ENCODE measurements at regions not wholly inside any gene's neighbourhood (a gene's known extent, or its start where the extent isn't known, plus 50 kb on each side); places are given as distances from the start of the nearest gene placed in this dataset.

DNA sequence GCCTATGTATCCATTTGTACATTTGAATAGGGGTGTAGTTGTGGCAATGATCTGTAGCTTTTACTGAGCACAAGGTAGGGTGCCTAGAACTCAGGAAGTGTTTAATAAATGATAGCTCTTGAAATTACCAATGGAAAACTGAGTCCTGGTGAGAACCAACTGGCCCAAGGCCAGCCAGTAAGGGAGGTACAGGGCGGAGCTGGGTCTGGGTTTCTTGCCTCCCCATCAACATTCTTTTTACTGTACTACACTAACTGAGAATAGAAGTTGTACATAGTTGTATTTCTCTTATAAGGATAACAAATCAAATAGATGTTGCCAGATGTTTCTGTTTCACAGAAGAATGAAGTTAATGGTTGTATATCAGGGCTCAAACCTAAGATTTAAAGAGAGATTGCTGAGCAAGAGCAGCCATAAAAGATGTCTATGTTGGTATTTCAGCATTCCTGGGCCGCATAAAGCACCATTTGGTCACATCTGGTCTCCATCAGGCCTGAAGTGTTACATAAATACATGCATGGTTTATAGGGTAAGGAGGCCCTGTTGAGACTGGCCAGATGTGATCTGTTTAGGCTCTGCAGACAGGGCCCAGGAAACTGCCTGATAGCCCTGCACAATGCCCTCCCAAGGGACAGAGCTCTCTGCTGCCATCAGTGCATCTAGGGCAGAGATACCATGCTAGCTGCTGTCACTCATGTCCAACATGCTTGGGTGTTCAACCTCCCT is 210.5 kb downstream of the NXNL2 start:
- Histone ChIP-seq H3K9me3 (ENCODE audit: insufficient read depth, low read depth, low read length) (peaks cover 5% of the 10 kb centered on the region), H3K4me1 (ENCODE audit: control insufficient read depth in 1 of 2, insufficient read depth in 2 of 2, low read length in 2 of 2) (peaks cover 24 to 33% of the 10 kb centered on the region in 2 experiments), H3K27me3 (ENCODE audit: insufficient read depth, low read length) (no peaks in the 10 kb centered on the region), H4K91ac (ENCODE audit: low read depth, low read length) (peak overlapping the region; percentile 75), H4K8ac (ENCODE audit: low read depth, low read length) (peak overlapping the region; percentile 55), H3K14ac (ENCODE audit: low read length) (peak overlapping the region; percentile 74), H2AFZ (ENCODE audit: insufficient read depth, low read length, poor library complexity) (no peak overlapping the region), H3K79me2 (ENCODE audit: control insufficient read depth, insufficient read depth, low read length, poor library complexity) (no peaks in the 10 kb centered on the region), H3K4ac (ENCODE audit: low read depth, low read length) (no peak overlapping the region), H2BK5ac (ENCODE audit: low read depth, low read length, poor library complexity) (peak overlapping the region; percentile 68), H3K36me3 (ENCODE audit: control insufficient read depth in 1 of 2, insufficient read depth in 2 of 2, low read length in 2 of 2) (no peaks in the 10 kb centered on the region), H3K18ac (ENCODE audit: low read length) (no peak overlapping the region), H3K23ac (ENCODE audit: low read length) (no peak overlapping the region), H2BK120ac (ENCODE audit: insufficient read depth, low read length, poor library complexity) (peak overlapping the region; percentile 39), H3K27ac (ENCODE audit: low read depth, low read length) (peak overlapping the region; percentile 94), H3K9ac (ENCODE audit: low read length) (no peak overlapping the region), H3K79me1 (ENCODE audit: low read length) (peaks cover 41% of the 10 kb centered on the region), H3K4me3 (ENCODE audit: low read depth, low read length) (no peak overlapping the region), H4K12ac (ENCODE audit: low read depth, low read length) (no peak overlapping the region), H3K4me2 (ENCODE audit: low read length) (no peak overlapping the region), H2BK12ac (ENCODE audit: low read length) (peak overlapping the region; percentile 84), H2AK5ac (ENCODE audit: low read length) (peak overlapping the region; percentile 26)
- no peak for DNase-seq
- no CpG with 5 or more reads among the region's 2 CpGs for WGBS (ENCODE audit: extremely low coverage, insufficient coverage, insufficient read length)

- peak overlapping the region; percentile 75 for H4K91ac ChIP-seq (ENCODE audit: low read depth, low read length)
- WGBS (ENCODE audit: extremely low coverage, insufficient coverage, insufficient read length): no CpG with 5 or more reads among the region's 6 CpGs
- H2BK120ac ChIP-seq (ENCODE audit: insufficient read depth, low read length, poor library complexity): peak overlapping the region; percentile 39
- no peak for DNase-seq
- H3K27me3 ChIP-seq (ENCODE audit: insufficient read depth, low read length): no peaks in the 10 kb centered on the region
- peak overlapping the region; percentile 71 for H3K4ac ChIP-seq (ENCODE audit: low read depth, low read length)
- no peak overlapping the region for H2AK5ac ChIP-seq (ENCODE audit: low read length)
- H3K79me1 ChIP-seq (ENCODE audit: low read length): peaks cover 42% of the 10 kb centered on the region
- H3K9me3 ChIP-seq (ENCODE audit: insufficient read depth, low read depth, low read length): peaks cover 2% of the 10 kb centered on the region
- H3K79me2 ChIP-seq (ENCODE audit: control insufficient read depth, insufficient read depth, low read length, poor library complexity): no peaks in the 10 kb centered on the region
- peak overlapping the region; percentile 7 for H4K8ac ChIP-seq (ENCODE audit: low read depth, low read length)
- H3K4me1 ChIP-seq (ENCODE audit: control insufficient read depth in 1 of 2, insufficient read depth in 2 of 2, low read length in 2 of 2): peaks cover 24 to 33% of the 10 kb centered on the region in 2 experiments
- H3K14ac ChIP-seq (ENCODE audit: low read length): no peak overlapping the region
- no peak overlapping the region for H3K18ac ChIP-seq (ENCODE audit: low read length)
- no peaks in the 10 kb centered on the region for H3K36me3 ChIP-seq (ENCODE audit: control insufficient read depth in 1 of 2, insufficient read depth in 2 of 2, low read length in 2 of 2)
- no peak overlapping the region for H2AFZ ChIP-seq (ENCODE audit: insufficient read depth, low read length, poor library complexity)
- H3K23ac ChIP-seq (ENCODE audit: low read length): no peak overlapping the region
- H3K27ac ChIP-seq (ENCODE audit: low read depth, low read length): peak overlapping the region; percentile 94
- H2BK5ac ChIP-seq (ENCODE audit: low read depth, low read length, poor library complexity): peak overlapping the region; percentile 68
- no peak overlapping the region for H4K12ac ChIP-seq (ENCODE audit: low read depth, low read length)
- H2BK12ac ChIP-seq (ENCODE audit: low read length): peak overlapping the region; percentile 48
- no peak overlapping the region for H3K9ac ChIP-seq (ENCODE audit: low read length)
- no peak overlapping the region for H3K4me3 ChIP-seq (ENCODE audit: low read depth, low read length)
- H3K4me2 ChIP-seq (ENCODE audit: low read length): no peak overlapping the region
Measured at GRCh38 chr9:88746029-88746742, 211.2 kb downstream of the NXNL2 start.

DNA sequence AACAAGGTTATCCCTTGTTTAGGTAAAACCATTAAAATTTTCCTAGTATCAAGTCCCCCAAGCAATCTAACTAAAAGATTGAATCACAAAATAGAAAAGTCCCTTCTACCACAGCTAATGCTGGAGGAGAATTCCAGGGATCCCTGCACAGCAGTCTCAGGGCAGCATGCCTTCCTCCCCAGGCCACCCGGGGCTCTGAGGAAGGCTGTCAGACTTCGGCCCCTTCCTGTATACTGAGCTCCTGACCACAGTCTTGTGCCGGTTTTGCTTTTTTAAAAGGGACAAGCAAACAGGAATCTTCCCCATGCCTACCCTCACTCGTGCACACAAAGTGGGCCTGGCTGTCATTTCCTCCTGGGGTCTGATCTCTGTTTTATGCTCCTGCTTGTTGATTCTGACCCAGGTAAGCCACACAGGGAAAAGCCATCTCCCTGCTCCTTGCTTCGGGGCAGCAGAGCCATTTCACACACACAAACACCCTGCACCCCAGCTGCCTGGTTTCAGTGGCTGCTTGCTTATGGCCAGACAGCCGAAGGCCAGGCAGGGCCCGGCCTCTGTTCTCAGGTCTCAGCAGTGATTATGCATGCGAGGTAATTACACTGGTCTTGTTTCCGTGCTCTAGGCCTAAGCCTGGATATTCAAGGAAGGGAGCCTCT is 211.9 kb downstream of the NXNL2 start:
- Histone ChIP-seq H3K4ac (ENCODE audit: low read depth, low read length) (peak overlapping the region; percentile 4), H3K4me2 (ENCODE audit: low read length) (peak overlapping the region; percentile 7), H4K12ac (ENCODE audit: low read depth, low read length) (no peak overlapping the region), H3K23ac (ENCODE audit: low read length) (no peak overlapping the region), H3K4me3 (ENCODE audit: low read depth, low read length) (no peak overlapping the region), H2AK5ac (ENCODE audit: low read length) (no peak overlapping the region), H4K91ac (ENCODE audit: low read depth, low read length) (peak overlapping the region; percentile 94), H3K27ac (ENCODE audit: low read depth, low read length) (peak overlapping the region; percentile 94), H3K36me3 (ENCODE audit: control insufficient read depth in 1 of 2, insufficient read depth in 2 of 2, low read length in 2 of 2) (no peaks in the 10 kb centered on the region), H4K8ac (ENCODE audit: low read depth, low read length) (peak overlapping the region; percentile 80), H2BK120ac (ENCODE audit: insufficient read depth, low read length, poor library complexity) (peak overlapping the region; percentile 75), H3K27me3 (ENCODE audit: insufficient read depth, low read length) (no peaks in the 10 kb centered on the region), H3K18ac (ENCODE audit: low read length) (peak overlapping the region; percentile 33), H3K79me2 (ENCODE audit: control insufficient read depth, insufficient read depth, low read length, poor library complexity) (no peaks in the 10 kb centered on the region), H3K9me3 (ENCODE audit: insufficient read depth, low read depth, low read length) (peaks cover 2% of the 10 kb centered on the region), H2BK5ac (ENCODE audit: low read depth, low read length, poor library complexity) (peak overlapping the region; percentile 84), H3K79me1 (ENCODE audit: low read length) (peaks cover 45% of the 10 kb centered on the region), H2AFZ (ENCODE audit: insufficient read depth, low read length, poor library complexity) (no peak overlapping the region), H3K14ac (ENCODE audit: low read length) (peak overlapping the region; percentile 8), H3K4me1 (ENCODE audit: control insufficient read depth in 1 of 2, insufficient read depth in 2 of 2, low read length in 2 of 2) (peaks cover 28 to 37% of the 10 kb centered on the region in 2 experiments), H3K9ac (ENCODE audit: low read length) (no peak overlapping the region), H2BK12ac (ENCODE audit: low read length) (peak overlapping the region; percentile 62)
- DNase-seq: no peak
- no CpG with 5 or more reads among the region's 9 CpGs for WGBS (ENCODE audit: extremely low coverage, insufficient coverage, insufficient read length)

DNA sequence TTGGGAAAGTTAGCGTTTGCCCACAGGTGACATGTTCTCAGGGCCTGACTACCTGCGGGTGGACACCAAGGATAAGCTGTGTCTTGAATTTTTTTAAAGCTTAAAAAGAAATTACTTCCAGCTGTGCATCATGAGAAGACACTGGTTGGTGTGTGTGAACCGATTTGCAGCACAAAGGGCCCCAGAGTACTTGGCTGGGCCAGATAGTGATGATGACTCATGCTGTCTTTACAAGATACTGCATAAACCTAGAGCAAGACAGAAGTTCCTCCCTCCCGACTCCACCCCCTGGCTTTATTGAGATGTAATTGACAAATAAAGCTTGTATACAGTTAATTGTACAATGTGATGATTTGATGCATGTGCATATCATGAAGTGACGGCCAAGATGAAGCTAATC is 212.8 kb downstream of the NXNL2 start:
- Histone ChIP-seq H3K4me2 (ENCODE audit: low read length) (no peak overlapping the region), H3K23ac (ENCODE audit: low read length) (no peak overlapping the region), H3K18ac (ENCODE audit: low read length) (peak overlapping the region; percentile 73), H2AK5ac (ENCODE audit: low read length) (peak overlapping the region; percentile 51), H3K79me2 (ENCODE audit: control insufficient read depth, insufficient read depth, low read length, poor library complexity) (no peaks in the 10 kb centered on the region), H3K4me1 (ENCODE audit: control insufficient read depth in 1 of 2, insufficient read depth in 2 of 2, low read length in 2 of 2) (peaks cover 29 to 37% of the 10 kb centered on the region in 2 experiments), H2BK5ac (ENCODE audit: low read depth, low read length, poor library complexity) (peak overlapping the region; percentile 84), H3K9me3 (ENCODE audit: insufficient read depth, low read depth, low read length) (peaks cover 4% of the 10 kb centered on the region), H4K12ac (ENCODE audit: low read depth, low read length) (peak overlapping the region; percentile 8), H2BK120ac (ENCODE audit: insufficient read depth, low read length, poor library complexity) (peak overlapping the region; percentile 75), H4K8ac (ENCODE audit: low read depth, low read length) (peak overlapping the region; percentile 80), H3K4ac (ENCODE audit: low read depth, low read length) (peak overlapping the region; percentile 44), H3K4me3 (ENCODE audit: low read depth, low read length) (no peak overlapping the region), H2BK12ac (ENCODE audit: low read length) (peak overlapping the region; percentile 80), H3K27me3 (ENCODE audit: insufficient read depth, low read length) (no peaks in the 10 kb centered on the region), H3K27ac (ENCODE audit: low read depth, low read length) (peak overlapping the region; percentile 94), H4K91ac (ENCODE audit: low read depth, low read length) (peak overlapping the region; percentile 94), H2AFZ (ENCODE audit: insufficient read depth, low read length, poor library complexity) (no peak overlapping the region), H3K14ac (ENCODE audit: low read length) (peak overlapping the region; percentile 82), H3K9ac (ENCODE audit: low read length) (peak overlapping the region; percentile 41), H3K79me1 (ENCODE audit: low read length) (peaks cover 42% of the 10 kb centered on the region), H3K36me3 (ENCODE audit: control insufficient read depth in 1 of 2, insufficient read depth in 2 of 2, low read length in 2 of 2) (no peaks in the 10 kb centered on the region)
- WGBS (ENCODE audit: extremely low coverage, insufficient coverage, insufficient read length): no CpG with 5 or more reads among the region's 5 CpGs
- no peak for DNase-seq

Data from trophoblast cell (in vitro differentiated cells and primary cell).